MM.1S (cell line): ENCODE measurements at regions not wholly inside any gene's neighbourhood (a gene's known extent, or its start where the extent isn't known, plus 50 kb on each side); places are given as distances from the start of the nearest gene placed in this dataset.

Source experiments
- DNase-seq: peaks from one replicate; pipeline ENCODE4 v3.0.0-alpha.2; 2015
- H2AFZ ChIP-seq: fragments of 300-600 bp; sonication (generic); 2 replicates; pipeline ENCODE4 v1.6.0; 2016; ENCODE audit warnings: antibody characterized with exemption, low read length
- H3F3A ChIP-seq: fragments of 300-600 bp; sonication (generic); 2 replicates; pipeline ENCODE4 v1.6.1; 2016; ENCODE audit warnings: mild to moderate bottlenecking, antibody characterized with exemption, low read length, moderate library complexity, mixed read lengths; ENCODE audit not compliant: insufficient read depth
- H3K27ac ChIP-seq: fragments of 300-600 bp; sonication (generic); 2 replicates; pipeline ENCODE4 v1.5.1; 2016; ENCODE audit warnings: mild to moderate bottlenecking, low read length
- H3K27me3 ChIP-seq: fragments of 300-600 bp; sonication (generic); replicated peaks from 2 replicates; pipeline ENCODE4 v1.6.0; 2016; ENCODE audit warnings: low read length; ENCODE audit not compliant: insufficient read depth
- H3K36me3 ChIP-seq: fragments of 300-600 bp; sonication (generic); replicated peaks from 2 replicates; pipeline ENCODE4 v1.6.1; 2016; ENCODE audit warnings: mild to moderate bottlenecking, low read length, mixed read lengths; ENCODE audit not compliant: insufficient read depth
- H3K4me1 ChIP-seq: fragments of 300-600 bp; sonication (generic); 2 replicates; pipeline ENCODE4 v1.6.1; 2016; ENCODE audit warnings: low read length, mixed read lengths
- H3K4me2 ChIP-seq: fragments of 300-600 bp; sonication (generic); 2 replicates; pipeline ENCODE4 v1.6.0; 2016; ENCODE audit warnings: low read depth, low read length
- H3K4me3 ChIP-seq: fragments of 300-600 bp; sonication (generic); 2 replicates; pipeline ENCODE4 v1.5.1; 2016; ENCODE audit warnings: low read length, mixed read lengths
- H3K79me2 ChIP-seq: fragments of 300-600 bp; sonication (generic); 2 replicates; pipeline ENCODE4 v1.6.1; 2016; ENCODE audit warnings: mixed run types, low read length, mixed read lengths
- H3K9ac ChIP-seq: fragments of 300-600 bp; sonication (generic); 2 replicates; pipeline ENCODE4 v1.6.1; 2016; ENCODE audit warnings: low read length, mixed read lengths
- H3K9me2 ChIP-seq: fragments of 300-600 bp; sonication (generic); replicated peaks from 2 replicates; pipeline ENCODE4 v1.6.1; 2016; ENCODE audit warnings: mild to moderate bottlenecking, low read length, mixed read lengths; ENCODE audit not compliant: insufficient read depth
- H3K9me3 ChIP-seq: fragments of 300-600 bp; sonication (generic); replicated peaks from 2 replicates; pipeline ENCODE4 v1.6.1; 2016; ENCODE audit warnings: mild to moderate bottlenecking, low read length, mixed read lengths; ENCODE audit not compliant: insufficient read depth
- H4K20me1 ChIP-seq: fragments of 300-600 bp; sonication (generic); 2 replicates; pipeline ENCODE4 v1.6.1; 2016; ENCODE audit warnings: mild to moderate bottlenecking, low read length, moderate library complexity, mixed read lengths; ENCODE audit not compliant: insufficient read depth
- EZH2 ChIP-seq: fragments of 300-600 bp; sonication (generic); optimal IDR thresholded peaks from 2 replicates; pipeline ENCODE3; 2017; ENCODE audit warnings: low read depth, mild to moderate bottlenecking, antibody characterized with exemption, low read length, mixed read lengths
- EZH2phosphoT487 ChIP-seq: fragments of 300-600 bp; sonication (generic); IDR thresholded peaks from 2 replicates; pipeline ENCODE4 v1.6.1; 2018; ENCODE audit warnings: antibody characterized with exemption, low read length
- TF ChIP-seq, protein P1 (sequence below): fragments of 300-600 bp; sonication (generic); IDR thresholded peaks from 2 replicates; pipeline ENCODE4 v1.5.1; 2016; ENCODE audit warnings: antibody characterized with exemption, low read length, mixed read lengths

GRCh38 chr14:53214384-53214783 is 61.3 kb upstream of the DDHD1 start:
- TF ChIP-seq EZH2phosphoT487 (no peak), EZH2 (no peak)
- TF ChIP-seq, protein P1, sequence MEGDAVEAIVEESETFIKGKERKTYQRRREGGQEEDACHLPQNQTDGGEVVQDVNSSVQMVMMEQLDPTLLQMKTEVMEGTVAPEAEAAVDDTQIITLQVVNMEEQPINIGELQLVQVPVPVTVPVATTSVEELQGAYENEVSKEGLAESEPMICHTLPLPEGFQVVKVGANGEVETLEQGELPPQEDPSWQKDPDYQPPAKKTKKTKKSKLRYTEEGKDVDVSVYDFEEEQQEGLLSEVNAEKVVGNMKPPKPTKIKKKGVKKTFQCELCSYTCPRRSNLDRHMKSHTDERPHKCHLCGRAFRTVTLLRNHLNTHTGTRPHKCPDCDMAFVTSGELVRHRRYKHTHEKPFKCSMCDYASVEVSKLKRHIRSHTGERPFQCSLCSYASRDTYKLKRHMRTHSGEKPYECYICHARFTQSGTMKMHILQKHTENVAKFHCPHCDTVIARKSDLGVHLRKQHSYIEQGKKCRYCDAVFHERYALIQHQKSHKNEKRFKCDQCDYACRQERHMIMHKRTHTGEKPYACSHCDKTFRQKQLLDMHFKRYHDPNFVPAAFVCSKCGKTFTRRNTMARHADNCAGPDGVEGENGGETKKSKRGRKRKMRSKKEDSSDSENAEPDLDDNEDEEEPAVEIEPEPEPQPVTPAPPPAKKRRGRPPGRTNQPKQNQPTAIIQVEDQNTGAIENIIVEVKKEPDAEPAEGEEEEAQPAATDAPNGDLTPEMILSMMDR, result no peak
- H3K9ac ChIP-seq, result no peak overlapping the region

GRCh38 chr14:53213761-53214160 is 60.6 kb upstream of the DDHD1 start:
- no peak overlapping the region for H3K4me2 ChIP-seq
- DNase-seq, result no peak
- H3K4me3 ChIP-seq, result no peak overlapping the region
- H3K79me2 ChIP-seq, result no peaks in the 10 kb centered on the region
- no peak for TF ChIP-seq EZH2phosphoT487
- TF ChIP-seq, protein P1, result no peak
- no peak for TF ChIP-seq EZH2
- H3K4me1 ChIP-seq, result no peaks in the 10 kb centered on the region
- no peaks in the 10 kb centered on the region for H3K36me3 ChIP-seq
- no peaks in the 10 kb centered on the region for H3F3A ChIP-seq
- no peaks in the 10 kb centered on the region for H3K9me3 ChIP-seq
- no peaks in the 10 kb centered on the region for H3K27me3 ChIP-seq
- H3K9me2 ChIP-seq, result no peaks in the 10 kb centered on the region
- H3K27ac ChIP-seq, result no peak overlapping the region
- H2AFZ ChIP-seq, result no peak overlapping the region
- H4K20me1 ChIP-seq, result no peaks in the 10 kb centered on the region
- H3K9ac ChIP-seq, result no peak overlapping the region

More at GRCh38 chr14:53214384-53214783, 61.3 kb upstream of the DDHD1 start:
- DNase-seq, result no peak
- no peak overlapping the region for H3K4me2 ChIP-seq
- no peaks in the 10 kb centered on the region for H3F3A ChIP-seq
- H4K20me1 ChIP-seq, result no peaks in the 10 kb centered on the region
- H3K9me3 ChIP-seq, result no peaks in the 10 kb centered on the region
- no peaks in the 10 kb centered on the region for H3K79me2 ChIP-seq
- H3K4me1 ChIP-seq, result no peaks in the 10 kb centered on the region
- H3K9me2 ChIP-seq, result no peaks in the 10 kb centered on the region
- H3K4me3 ChIP-seq, result no peak overlapping the region
- H3K27ac ChIP-seq, result no peak overlapping the region
- H3K36me3 ChIP-seq, result no peaks in the 10 kb centered on the region
- no peaks in the 10 kb centered on the region for H3K27me3 ChIP-seq
- H2AFZ ChIP-seq, result no peak overlapping the region

DNA sequence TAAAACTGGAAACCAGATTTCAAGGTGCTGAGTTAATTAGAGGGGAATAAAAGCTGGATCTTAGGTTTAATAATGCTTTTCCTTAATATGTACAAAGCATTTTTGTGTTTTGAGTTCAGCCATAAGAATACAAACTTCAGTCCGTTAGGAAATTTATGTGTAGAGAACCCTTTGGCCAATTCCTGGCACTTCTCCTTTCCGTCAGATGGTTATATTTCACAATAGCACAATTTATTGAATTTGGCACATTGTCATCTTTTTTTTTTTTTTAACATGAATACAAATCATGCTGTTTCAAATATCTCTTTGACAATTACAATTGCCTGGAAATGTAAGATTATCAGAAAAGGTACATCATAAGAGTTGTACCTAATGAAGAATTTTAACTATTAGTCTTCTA is 56.2 kb upstream of the DDHD1 start:
- Histone ChIP-seq H3K4me2 (no peak overlapping the region), H3K4me3 (no peak overlapping the region), H3K79me2 (no peaks in the 10 kb centered on the region), H3K27me3 (no peaks in the 10 kb centered on the region), H3K9me2 (no peaks in the 10 kb centered on the region), H3K9ac (no peak overlapping the region), H3K9me3 (no peaks in the 10 kb centered on the region), H3K4me1 (no peaks in the 10 kb centered on the region), H4K20me1 (no peaks in the 10 kb centered on the region), H3K27ac (no peak overlapping the region), H3K36me3 (no peaks in the 10 kb centered on the region), H3F3A (no peaks in the 10 kb centered on the region), H2AFZ (no peak overlapping the region)
- DNase-seq, result no peak
- TF ChIP-seq EZH2phosphoT487, result no peak
- TF ChIP-seq, protein P1, result no peak
- TF ChIP-seq EZH2, result no peak
